Neuron (in vitro differentiated cells): ENCODE measurements at regions not wholly inside any gene's neighbourhood (a gene's known extent, or its start where the extent isn't known, plus 50 kb on each side); places are given as distances from the start of the nearest gene placed in this dataset.
A peak's percentile ranks its signal among the peaks of the same experiment; 100 is the strongest.

Source experiments
- H2AFZ ChIP-seq: one replicate; pipeline ENCODE4 v1.6.1; 2013; ENCODE audit warnings: low read depth, mild to moderate bottlenecking, inconsistent platforms, low read length, moderate library complexity
- H3K27me3 ChIP-seq: one replicate; pipeline ENCODE4 v1.6.1; 2013; ENCODE audit warnings: low read length; ENCODE audit not compliant: insufficient read depth
- H3K36me3 ChIP-seq: one replicate; pipeline ENCODE4 v1.6.1; 2013; ENCODE audit warnings: low read length; ENCODE audit not compliant: insufficient read depth
- H3K4me1 ChIP-seq: one replicate; pipeline ENCODE4 v1.6.1; 2013; ENCODE audit warnings: low read length; ENCODE audit not compliant: insufficient read depth
- H3K4me3 ChIP-seq: 2 replicates; pipeline ENCODE4 v1.5.1; 2013; ENCODE audit warnings: mild to moderate bottlenecking, low read length, moderate library complexity
- H3K9me3 ChIP-seq: one replicate; pipeline ENCODE4 v1.6.1; 2013; ENCODE audit warnings: low read length

GRCh38 chr4:59855630-59856352, 1344.3 kb upstream of the ADGRL3 start:
- Histone ChIP-seq H3K27me3 (no peaks in the 10 kb centered on the region), H2AFZ (no peak overlapping the region), H3K36me3 (no peaks in the 10 kb centered on the region), H3K4me3 (no peak overlapping the region), H3K9me3 (no peaks in the 10 kb centered on the region), H3K4me1 (no peaks in the 10 kb centered on the region)

- Histone ChIP-seq H3K4me1 (peaks cover 18% of the 10 kb centered on the region), H2AFZ (no peak overlapping the region), H3K27me3 (no peaks in the 10 kb centered on the region), H3K4me3 (no peak overlapping the region), H3K9me3 (no peaks in the 10 kb centered on the region), H3K36me3 (no peaks in the 10 kb centered on the region)
Measured at GRCh38 chr4:59869056-59869455, 1331.1 kb upstream of the ADGRL3 start.

- H3K4me3 ChIP-seq = no peak overlapping the region
- no peak overlapping the region for H2AFZ ChIP-seq
- no peaks in the 10 kb centered on the region for H3K9me3 ChIP-seq
- H3K27me3 ChIP-seq = no peaks in the 10 kb centered on the region
- H3K4me1 ChIP-seq = peaks cover 18% of the 10 kb centered on the region
- H3K36me3 ChIP-seq = no peaks in the 10 kb centered on the region
Measured at GRCh38 chr4:59869559-59869958, 1330.6 kb upstream of the ADGRL3 start.

GRCh38 chr4:59881632-59882031, 1318.5 kb upstream of the ADGRL3 start:
- Histone ChIP-seq H3K4me3 (no peak overlapping the region), H3K36me3 (no peaks in the 10 kb centered on the region), H3K27me3 (no peaks in the 10 kb centered on the region), H3K4me1 (no peaks in the 10 kb centered on the region), H2AFZ (no peak overlapping the region), H3K9me3 (no peaks in the 10 kb centered on the region)

- no peaks in the 10 kb centered on the region for H3K27me3 ChIP-seq
- H3K4me3 ChIP-seq = no peak overlapping the region
- H3K36me3 ChIP-seq = no peaks in the 10 kb centered on the region
- H2AFZ ChIP-seq = no peak overlapping the region
- H3K9me3 ChIP-seq = no peaks in the 10 kb centered on the region
- no peaks in the 10 kb centered on the region for H3K4me1 ChIP-seq
Measured at GRCh38 chr4:59904331-59904730, 1295.8 kb upstream of the ADGRL3 start.

GRCh38 chr4:59920416-59920815, 1279.7 kb upstream of the ADGRL3 start:
- H3K4me1 ChIP-seq = no peaks in the 10 kb centered on the region
- H3K36me3 ChIP-seq = no peaks in the 10 kb centered on the region
- H2AFZ ChIP-seq = peak overlapping the region; percentile 46
- H3K9me3 ChIP-seq = no peaks in the 10 kb centered on the region
- no peaks in the 10 kb centered on the region for H3K27me3 ChIP-seq
- no peak overlapping the region for H3K4me3 ChIP-seq

- Histone ChIP-seq H3K4me3 (no peak overlapping the region), H3K36me3 (no peaks in the 10 kb centered on the region), H2AFZ (no peak overlapping the region), H3K9me3 (no peaks in the 10 kb centered on the region), H3K4me1 (no peaks in the 10 kb centered on the region), H3K27me3 (no peaks in the 10 kb centered on the region)
Measured at GRCh38 chr4:59925290-59925689, 1274.8 kb upstream of the ADGRL3 start.

GRCh38 chr4:59936566-59936965, 1263.6 kb upstream of the ADGRL3 start:
- Histone ChIP-seq H3K27me3 (no peaks in the 10 kb centered on the region), H2AFZ (no peak overlapping the region)

GRCh38 chr4:59938166-59938565, 1262.0 kb upstream of the ADGRL3 start:
- Histone ChIP-seq H3K4me1 (no peaks in the 10 kb centered on the region), H3K36me3 (no peaks in the 10 kb centered on the region), H3K4me3 (no peak overlapping the region), H3K27me3 (no peaks in the 10 kb centered on the region), H3K9me3 (no peaks in the 10 kb centered on the region), H2AFZ (no peak overlapping the region)

More at GRCh38 chr4:59936566-59936965, 1263.6 kb upstream of the ADGRL3 start:
- H3K4me3 ChIP-seq = no peak overlapping the region
- H3K4me1 ChIP-seq = no peaks in the 10 kb centered on the region
- no peaks in the 10 kb centered on the region for H3K36me3 ChIP-seq
- no peaks in the 10 kb centered on the region for H3K9me3 ChIP-seq

- no peaks in the 10 kb centered on the region for H3K36me3 ChIP-seq
- H3K4me3 ChIP-seq = no peak overlapping the region
- H2AFZ ChIP-seq = no peak overlapping the region
- H3K27me3 ChIP-seq = no peaks in the 10 kb centered on the region
- H3K4me1 ChIP-seq = no peaks in the 10 kb centered on the region
- no peaks in the 10 kb centered on the region for H3K9me3 ChIP-seq
Measured at GRCh38 chr4:59945277-59945676, 1254.8 kb upstream of the ADGRL3 start.

- Histone ChIP-seq H3K4me1 (no peaks in the 10 kb centered on the region), H3K27me3 (no peaks in the 10 kb centered on the region), H2AFZ (no peak overlapping the region), H3K9me3 (no peaks in the 10 kb centered on the region), H3K36me3 (no peaks in the 10 kb centered on the region), H3K4me3 (no peak overlapping the region)
Measured at GRCh38 chr4:59945716-59946115, 1254.4 kb upstream of the ADGRL3 start.

- no peaks in the 10 kb centered on the region for H3K4me1 ChIP-seq
- no peaks in the 10 kb centered on the region for H3K9me3 ChIP-seq
- no peak overlapping the region for H2AFZ ChIP-seq
- H3K27me3 ChIP-seq = no peaks in the 10 kb centered on the region
- no peaks in the 10 kb centered on the region for H3K36me3 ChIP-seq
- no peak overlapping the region for H3K4me3 ChIP-seq
Measured at GRCh38 chr4:59956366-59956765, 1243.8 kb upstream of the ADGRL3 start.

- H2AFZ ChIP-seq = no peak overlapping the region
- H3K9me3 ChIP-seq = no peaks in the 10 kb centered on the region
- no peak overlapping the region for H3K4me3 ChIP-seq
- no peaks in the 10 kb centered on the region for H3K27me3 ChIP-seq
- H3K4me1 ChIP-seq = no peaks in the 10 kb centered on the region
- no peaks in the 10 kb centered on the region for H3K36me3 ChIP-seq
Measured at GRCh38 chr4:59960143-59960542, 1240.0 kb upstream of the ADGRL3 start.

- H3K27me3 ChIP-seq = no peaks in the 10 kb centered on the region
- no peak overlapping the region for H3K4me3 ChIP-seq
- H3K36me3 ChIP-seq = no peaks in the 10 kb centered on the region
- no peak overlapping the region for H2AFZ ChIP-seq
- H3K9me3 ChIP-seq = no peaks in the 10 kb centered on the region
- no peaks in the 10 kb centered on the region for H3K4me1 ChIP-seq
Measured at GRCh38 chr4:59966758-59967157, 1233.4 kb upstream of the ADGRL3 start.
